Astrocyte of the cerebellum (primary cell): ENCODE measurements at regions not wholly inside any gene's neighbourhood (a gene's known extent, or its start where the extent isn't known, plus 50 kb on each side); places are given as distances from the start of the nearest gene placed in this dataset.
A peak's percentile ranks its signal among the peaks of the same experiment; 100 is the strongest.
"Not testable (repeated sequence)": the region's sequence is repeated elsewhere in the genome, so short reads cannot be mapped to it uniquely, and the experiment has no call there.

Source experiments
- DNase-seq: peaks from one replicate; pipeline ENCODE4 v3.0.0-alpha.2; 2011; ENCODE audit warnings: low read depth
- H3K4me3 ChIP-seq: 2 replicates; pipeline ENCODE4 v1.5.1; 2011; ENCODE audit warnings: mild to moderate bottlenecking, low read depth, low read length, moderate library complexity
- in situ Hi-C: cut with HindIII; loops from 2 replicates; pipeline ENCODE4 v1.10.0; 2017; ENCODE audit warnings: low sequenced_read_pairs
- TF ChIP-seq, protein P1 (sequence below): IDR thresholded peaks from 2 replicates; pipeline ENCODE4 v1.5.1; 2012; ENCODE audit warnings: low read length, low read depth, moderate library complexity, mild to moderate bottlenecking; ENCODE audit errors: missing control alignments

GRCh38 chr1:177410179-177410766 is 239.5 kb downstream of the BRINP2 start:
- TF ChIP-seq, protein P1, sequence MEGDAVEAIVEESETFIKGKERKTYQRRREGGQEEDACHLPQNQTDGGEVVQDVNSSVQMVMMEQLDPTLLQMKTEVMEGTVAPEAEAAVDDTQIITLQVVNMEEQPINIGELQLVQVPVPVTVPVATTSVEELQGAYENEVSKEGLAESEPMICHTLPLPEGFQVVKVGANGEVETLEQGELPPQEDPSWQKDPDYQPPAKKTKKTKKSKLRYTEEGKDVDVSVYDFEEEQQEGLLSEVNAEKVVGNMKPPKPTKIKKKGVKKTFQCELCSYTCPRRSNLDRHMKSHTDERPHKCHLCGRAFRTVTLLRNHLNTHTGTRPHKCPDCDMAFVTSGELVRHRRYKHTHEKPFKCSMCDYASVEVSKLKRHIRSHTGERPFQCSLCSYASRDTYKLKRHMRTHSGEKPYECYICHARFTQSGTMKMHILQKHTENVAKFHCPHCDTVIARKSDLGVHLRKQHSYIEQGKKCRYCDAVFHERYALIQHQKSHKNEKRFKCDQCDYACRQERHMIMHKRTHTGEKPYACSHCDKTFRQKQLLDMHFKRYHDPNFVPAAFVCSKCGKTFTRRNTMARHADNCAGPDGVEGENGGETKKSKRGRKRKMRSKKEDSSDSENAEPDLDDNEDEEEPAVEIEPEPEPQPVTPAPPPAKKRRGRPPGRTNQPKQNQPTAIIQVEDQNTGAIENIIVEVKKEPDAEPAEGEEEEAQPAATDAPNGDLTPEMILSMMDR = no peak
- in situ Hi-C loops = loop anchor here (5.0 kb wide), 1 partner anchor 42 kb away; no protein-coding TSS in a partner anchor
- no peak for DNase-seq
- no peak overlapping the region for H3K4me3 ChIP-seq

- H3K4me3 ChIP-seq, DNase-seq, in situ Hi-C loops: not testable (repeated sequence)
Observed at GRCh38 chr1:177406323-177406722, 235.6 kb downstream of the BRINP2 start.

GRCh38 chr1:177392336-177392735 is 221.6 kb downstream of the BRINP2 start:
- no peak for DNase-seq
- H3K4me3 ChIP-seq = no peak overlapping the region
- in situ Hi-C loops = no loop called here
- TF ChIP-seq, protein P1 = no peak

GRCh38 chr1:177385760-177386698 is 215.3 kb downstream of the BRINP2 start:
- no peak for DNase-seq
- TF ChIP-seq, protein P1 = no peak
- in situ Hi-C loops = no loop called here
- H3K4me3 ChIP-seq = no peak overlapping the region

- in situ Hi-C loops = no loop called here
- no peak overlapping the region for H3K4me3 ChIP-seq
- TF ChIP-seq, protein P1 = no peak
- DNase-seq = peak; percentile 4
Observed at GRCh38 chr1:177384461-177384860, 213.7 kb downstream of the BRINP2 start.

DNA sequence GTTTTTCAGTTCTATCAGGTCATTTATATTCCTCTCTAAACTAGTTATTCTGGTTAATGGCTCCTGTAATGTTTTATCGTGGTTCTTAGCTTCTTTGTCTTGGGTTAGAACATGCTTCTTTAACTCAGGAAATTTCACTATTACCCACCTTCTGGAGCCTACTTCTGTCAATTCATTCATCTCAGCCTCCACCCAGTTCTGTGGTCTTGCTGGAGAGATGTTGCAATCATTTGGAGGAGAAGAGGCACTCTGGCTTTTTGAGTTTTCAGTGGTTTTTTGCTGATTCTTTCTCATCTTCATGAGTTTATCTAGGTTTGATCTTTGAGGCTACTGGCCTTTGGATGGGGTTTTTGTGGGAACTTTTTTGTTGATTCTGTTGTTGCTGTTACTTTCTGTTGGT is 213.0 kb downstream of the BRINP2 start:
- no peak overlapping the region for H3K4me3 ChIP-seq
- TF ChIP-seq, protein P1 = no peak
- in situ Hi-C loops = no loop called here
- DNase-seq = no peak

GRCh38 chr1:177377866-177378265 is 207.1 kb downstream of the BRINP2 start:
- no peak for DNase-seq
- TF ChIP-seq, protein P1 = no peak
- in situ Hi-C loops = no loop called here
- H3K4me3 ChIP-seq = no peak overlapping the region
